H1 (cell line): ENCODE measurements at regions not wholly inside any gene's neighbourhood (a gene's known extent, or its start where the extent isn't known, plus 50 kb on each side); places are given as distances from the start of the nearest gene placed in this dataset.

Experiments used
- CTCF ChIA-PET: fragments of 300-600 bp; sonication (Branson Sonifier 250); formaldehyde crosslinking; loops from one replicate; lab custom pipeline; 2021; ENCODE audit not compliant: partially characterized antibody; lab: Charles Lee
- POLR2A ChIA-PET: fragments of 300-600 bp; sonication (Branson Sonifier 250); formaldehyde crosslinking; loops from one replicate; lab custom pipeline; 2021; ENCODE audit warnings: inconsistent platforms; ENCODE audit not compliant: partially characterized antibody; lab: Charles Lee
- DNase-seq, 2 experiments: peaks; one replicate each; pipeline versions ENCODE4 v3.0.0 to v3.0.0-alpha.2; 2010 to 2022; ENCODE audit warnings: low spot score in 2 of 2, low read depth in 1 of 2, mixed read lengths in 1 of 2
- FAIRE-seq: peaks from 2 replicates; lab custom pipeline; 2011; peaks lifted over from hg19 to GRCh38; lab: Jason Lieb, UNC
- H2AFZ ChIP-seq: 2 replicates; pipeline ENCODE4 v1.8.1; 2012; ENCODE audit warnings: low read length, inconsistent platforms
- H2AK5ac ChIP-seq: 2 replicates; pipeline ENCODE4 v1.6.1; 2013; ENCODE audit warnings: low read depth, low read length
- H2BK120ac ChIP-seq: replicated peaks from 2 replicates; pipeline ENCODE3; 2013; ENCODE audit warnings: low read depth, low read length, inconsistent platforms
- H2BK12ac ChIP-seq: 2 replicates; pipeline ENCODE4 v1.6.1; 2013; ENCODE audit warnings: low read depth, low read length
- H2BK15ac ChIP-seq: 2 replicates; pipeline ENCODE4 v1.6.1; 2013; ENCODE audit warnings: low read length
- H2BK20ac ChIP-seq: 2 replicates; pipeline ENCODE4 v1.6.1; 2013; ENCODE audit warnings: low read length
- H2BK5ac ChIP-seq: 2 replicates; pipeline ENCODE4 v1.6.1; 2013; ENCODE audit warnings: low read depth, low read length
- H3K14ac ChIP-seq: 2 replicates; pipeline ENCODE4 v1.6.1; 2013; ENCODE audit warnings: inconsistent platforms; ENCODE audit not compliant: insufficient read length
- H3K18ac ChIP-seq: 2 replicates; pipeline ENCODE4 v1.6.1; 2013; ENCODE audit warnings: low read length; ENCODE audit errors: extremely low read depth
- H3K23ac ChIP-seq: 2 replicates; pipeline ENCODE4 v1.6.1; 2013; ENCODE audit warnings: inconsistent platforms; ENCODE audit not compliant: insufficient read length
- H3K23me2 ChIP-seq: 2 replicates; pipeline ENCODE4 v1.6.1; 2013; ENCODE audit warnings: low read depth, low read length
- H3K27ac ChIP-seq: 2 replicates; pipeline ENCODE4 v1.6.1; 2011; ENCODE audit warnings: low read depth, low read length, inconsistent platforms
- H3K27me3 ChIP-seq, 4 experiments: replicated peaks in 1 of 4; 1 replicate in 1 of 4; 2 replicates in 3 of 4; pipeline versions ENCODE4 v1.6.1 to v1.8.1; 2011 to 2013; ENCODE audit warnings: low read length in 3 of 4, mild to moderate bottlenecking in 3 of 4, inconsistent platforms in 2 of 4, mixed read lengths in 2 of 4, moderate library complexity in 1 of 4; ENCODE audit not compliant: control insufficient read depth in 3 of 4, insufficient read depth in 3 of 4; ENCODE audit errors: extremely low read depth in 1 of 4
- H3K36me3 ChIP-seq, 4 experiments: 2 replicates each; pipeline versions ENCODE4 v1.6.1 to v1.8.1; 2011 to 2013; ENCODE audit warnings: mild to moderate bottlenecking in 4 of 4, low read length in 3 of 4, moderate library complexity in 2 of 4, control low read depth in 1 of 4, inconsistent platforms in 1 of 4; ENCODE audit not compliant: insufficient read depth in 4 of 4, control insufficient read depth in 2 of 4
- H3K4ac ChIP-seq: replicated peaks from 2 replicates; pipeline ENCODE3; 2013; ENCODE audit warnings: low read length, low read depth, mixed read lengths, inconsistent platforms; ENCODE audit not compliant: insufficient read length
- H3K4me1 ChIP-seq, 4 experiments: replicated peaks in 1 of 4; 1 replicate in 1 of 4; 2 replicates in 3 of 4; pipeline versions ENCODE4 v1.6.1 to v1.8.1; 2011 to 2013; ENCODE audit warnings: low read length in 3 of 4, inconsistent platforms in 2 of 4, mixed read lengths in 1 of 4; ENCODE audit not compliant: insufficient read depth in 4 of 4, control insufficient read depth in 3 of 4
- H3K4me2 ChIP-seq, 2 experiments: 2 replicates each; pipeline versions ENCODE4 v1.6.1 to v1.8.1; 2011 to 2013; ENCODE audit warnings: low read depth in 2 of 2, low read length in 2 of 2, control low read depth in 1 of 2, inconsistent platforms in 1 of 2, mild to moderate bottlenecking in 1 of 2; ENCODE audit not compliant: insufficient read depth in 1 of 2
- H3K4me3 ChIP-seq, 4 experiments: fragments of 200-600, 300-600 bp in 1 of 4; sonication (generic), shearing (Covaris generic), sonication (Bioruptor Twin) in 1 of 4; 2 replicates each; pipeline versions ENCODE4 v1.5.1 to v1.8.1; 2011 to 2016; ENCODE audit warnings: low read length in 4 of 4, low read depth in 3 of 4, control low read depth in 2 of 4, inconsistent platforms in 2 of 4, mild to moderate bottlenecking in 2 of 4, mixed read lengths in 1 of 4, moderate library complexity in 1 of 4; ENCODE audit not compliant: insufficient read depth in 2 of 4; ENCODE audit errors: extremely low read depth in 1 of 4
- H3K56ac ChIP-seq: replicated peaks from 2 replicates; pipeline ENCODE3; 2013; ENCODE audit warnings: low read depth, mild to moderate bottlenecking, mixed read lengths, low read length, inconsistent platforms; ENCODE audit not compliant: insufficient read length
- H3K79me1 ChIP-seq: 2 replicates; pipeline ENCODE4 v1.6.1; 2013; ENCODE audit warnings: low read depth, low read length, control low read depth
- H3K79me2 ChIP-seq, 2 experiments: 2 replicates each; pipeline versions ENCODE4 v1.6.1 to v1.8.1; 2012 to 2013; ENCODE audit warnings: low read length in 2 of 2, mild to moderate bottlenecking in 2 of 2, inconsistent platforms in 1 of 2; ENCODE audit not compliant: insufficient read depth in 2 of 2, control insufficient read depth in 1 of 2
- H3K9ac ChIP-seq, 4 experiments: replicated peaks in 1 of 4; 1 replicate in 1 of 4; 2 replicates in 3 of 4; pipeline versions ENCODE4 v1.6.1 to v1.8.1; 2011 to 2013; ENCODE audit warnings: low read depth in 3 of 4, low read length in 3 of 4, control low read depth in 2 of 4, mild to moderate bottlenecking in 2 of 4, moderate library complexity in 2 of 4, inconsistent platforms in 1 of 4; ENCODE audit errors: extremely low read depth in 1 of 4
- H3K9me3 ChIP-seq, 2 experiments: 2 replicates each; pipeline versions ENCODE4 v1.6.1 to v1.8.1; 2012 to 2013; ENCODE audit warnings: mild to moderate bottlenecking in 2 of 2, moderate library complexity in 2 of 2, control low read depth in 1 of 2, inconsistent platforms in 1 of 2, low read depth in 1 of 2, low read length in 1 of 2, mixed read lengths in 1 of 2; ENCODE audit not compliant: insufficient read depth in 2 of 2
- H4K20me1 ChIP-seq, 2 experiments: replicated peaks in 1 of 2; 2 replicates each; pipeline versions ENCODE3 to v1.8.1; 2011 to 2013; ENCODE audit warnings: inconsistent platforms in 2 of 2, low read length in 2 of 2, mild to moderate bottlenecking in 1 of 2; ENCODE audit not compliant: insufficient read depth in 2 of 2, control insufficient read depth in 1 of 2
- H4K5ac ChIP-seq: 2 replicates; pipeline ENCODE4 v1.6.1; 2013; ENCODE audit warnings: low read length, low read depth, mixed read lengths, inconsistent platforms; ENCODE audit not compliant: insufficient read length
- H4K8ac ChIP-seq: 2 replicates; pipeline ENCODE4 v1.8.0; 2013; ENCODE audit warnings: mild to moderate bottlenecking, moderate library complexity, low read length, inconsistent platforms; ENCODE audit not compliant: insufficient read depth; ENCODE audit errors: extremely low read depth
- H4K91ac ChIP-seq: replicated peaks from 2 replicates; pipeline ENCODE3; 2013; ENCODE audit warnings: low read length, mixed read lengths, inconsistent platforms; ENCODE audit not compliant: insufficient read length
- CREB1 ChIP-seq: IDR thresholded peaks from 2 replicates; pipeline ENCODE4 v1.6.1; 2012; ENCODE audit warnings: inconsistent platforms
- CTCF ChIP-seq, 3 experiments: IDR thresholded peaks; 1 replicate in 2 of 3; 2 replicates in 1 of 3; pipeline versions ENCODE4 v1.5.1 to v1.6.1; 2011; ENCODE audit warnings: low read length in 3 of 3, mild to moderate bottlenecking in 3 of 3, inconsistent platforms in 2 of 3, low read depth in 1 of 3, moderate library complexity in 1 of 3; ENCODE audit not compliant: insufficient read depth in 1 of 3; ENCODE audit errors: control extremely low read depth in 1 of 3
- EGR1 ChIP-seq: IDR thresholded peaks from 2 replicates; pipeline ENCODE4 v1.6.1; 2011; ENCODE audit warnings: low read depth, low read length, borderline replicate concordance
- EP300 ChIP-seq, 2 experiments: IDR thresholded peaks; 1 replicate in 1 of 2; 2 replicates in 1 of 2; pipeline ENCODE4 v1.6.1; 2011 to 2012; ENCODE audit warnings: low read depth in 2 of 2, low read length in 2 of 2, mild to moderate bottlenecking in 2 of 2, borderline replicate concordance in 1 of 2, inconsistent platforms in 1 of 2, moderate library complexity in 1 of 2
- GABPA ChIP-seq: IDR thresholded peaks from 2 replicates; pipeline ENCODE4 v1.6.1; 2011; ENCODE audit warnings: mild to moderate bottlenecking, low read length, moderate library complexity, borderline replicate concordance; ENCODE audit not compliant: insufficient read depth
- GTF2F1 ChIP-seq: IDR thresholded peaks from 2 replicates; pipeline ENCODE4 v1.6.1; 2012; ENCODE audit warnings: low read depth, low read length, improper control_type of control experiment, borderline replicate concordance
- JUN ChIP-seq: IDR thresholded peaks from 2 replicates; pipeline ENCODE4 v1.6.1; 2011; ENCODE audit warnings: low read depth, mild to moderate bottlenecking, improper control_type of control experiment, low read length
- NANOG ChIP-seq: IDR thresholded peaks from 2 replicates; pipeline ENCODE4 v1.6.1; 2011; ENCODE audit warnings: low read length, low read depth, mild to moderate bottlenecking, inconsistent platforms; ENCODE audit not compliant: insufficient read depth, poor library complexity, severe bottlenecking
- POLR2AphosphoS5 ChIP-seq: IDR thresholded peaks from 2 replicates; pipeline ENCODE4 v1.6.1; 2011; ENCODE audit warnings: low read depth, low read length
- RBBP5 ChIP-seq: IDR thresholded peaks from 2 replicates; pipeline ENCODE4 v1.7.1; 2012; ENCODE audit warnings: low read depth, mild to moderate bottlenecking, inconsistent platforms, low read length, moderate library complexity, borderline replicate concordance
- SUZ12 ChIP-seq: fragments of 200-600 bp; sonication (generic); IDR thresholded peaks from 2 replicates; pipeline ENCODE4 v1.6.1; 2012; ENCODE audit warnings: mild to moderate bottlenecking, inconsistent platforms, low read length, moderate library complexity, mixed read lengths
- YY1 ChIP-seq: IDR thresholded peaks from 2 replicates; pipeline ENCODE4 v1.6.1; 2011; ENCODE audit warnings: low read depth, mild to moderate bottlenecking, low read length
- WGBS, 2 experiments: shearing (Covaris generic) in 1 of 2; methylation state at CpG; one replicate each; pipeline versions ENCODE4 v1.1.6 to v1.1.7; 2013 to 2015; ENCODE audit warnings: low lambda C conversion rate in 2 of 2, mixed read lengths in 2 of 2, inconsistent platforms in 1 of 2, low coverage in 1 of 2, missing lambda C conversion rate in 1 of 2; ENCODE audit not compliant: insufficient replicate concordance in 2 of 2, insufficient coverage in 1 of 2, insufficient read length in 1 of 2; ENCODE audit errors: extremely low coverage in 1 of 2, missing lambda C conversion rate in 1 of 2; 5-methylcytosine and 5-hydroxymethylcytosine counted together

GRCh38 chr11:111441443-111441842 lies 62.4 kb upstream of the POU2AF1 start:
- CTCF ChIA-PET, result interaction anchor here (0.9 to 5.9 kb wide), 3 partner anchors 14 to 158 kb away, joined by 3 to 104 read pairs (median 29); no protein-coding TSS in a partner anchor
- no peak overlapping the region for H3K27ac ChIP-seq
- TF ChIP-seq GTF2F1 (no peak), GABPA (no peak), YY1 (no peak), EGR1 (no peak), POLR2AphosphoS5 (no peak), SUZ12 (no peak), EP300 (IDR thresholded peaks at IDR 0.05; ENCODE audit: borderline replicate concordance in 1 of 2, low read depth in 2 of 2, low read length in 2 of 2) (no peak), CREB1 (no peak), RBBP5 (no peak), JUN (no peak), CTCF (IDR thresholded peaks at IDR 0.05; ENCODE audit: control extremely low read depth in 1 of 3, insufficient read depth in 1 of 3, low read depth in 1 of 3, low read length in 3 of 3) (no peak), NANOG (no peak)

More at GRCh38 chr11:111441443-111441842, 62.4 kb upstream of the POU2AF1 start:
- Histone ChIP-seq H3K9me3 (no peaks in the 10 kb centered on the region), H3K79me1 (no peaks in the 10 kb centered on the region), H4K8ac (no peak overlapping the region), H3K18ac (no peak overlapping the region), H2AFZ (no peak overlapping the region), H3K56ac (no peak overlapping the region), H3K4me1 (peaks cover 0 to 8% (median 5%) of the 10 kb centered on the region in 4 experiments; a peak in 4 of 7 replicates), H3K9ac (no peak overlapping the region), H3K79me2 (no peaks in the 10 kb centered on the region), H3K27me3 (0 out of 7 replicates have a peak, but pooled peaks cover 0 to 2% (median 1%) of the 10 kb centered on the region in 4 experiments), H3K23me2 (peaks cover 2% of the 10 kb centered on the region; the same call in 1 of the 2 replicates), H4K20me1 (no peaks in the 10 kb centered on the region), H2BK5ac (no peak overlapping the region), H2BK120ac (no peak overlapping the region), H3K14ac (no peak overlapping the region), H3K4ac (no peak overlapping the region), H3K4me2 (no peak overlapping the region), H2BK20ac (no peak overlapping the region), H2BK12ac (no peak overlapping the region), H3K36me3 (no peaks in the 10 kb centered on the region), H4K91ac (no peak overlapping the region), H3K4me3 (no peak overlapping the region), H3K23ac (no peak overlapping the region), H2AK5ac (no peak overlapping the region), H4K5ac (no peak overlapping the region), H2BK15ac (no peak overlapping the region)
- FAIRE-seq, result no peak
- WGBS, 2 experiments, result 87% methylated on average over 8 of the region's 8 CpGs; no CpG with 5 or more reads in 1 of the 2 experiments
- DNase-seq, result no peak
- POLR2A ChIA-PET, result no interaction called here
